ENCODE measurements at regions not wholly inside any gene's neighbourhood (a gene's known extent, or its start where the extent isn't known, plus 50 kb on each side); places are given as distances from the start of the nearest gene placed in this dataset.

DNA sequence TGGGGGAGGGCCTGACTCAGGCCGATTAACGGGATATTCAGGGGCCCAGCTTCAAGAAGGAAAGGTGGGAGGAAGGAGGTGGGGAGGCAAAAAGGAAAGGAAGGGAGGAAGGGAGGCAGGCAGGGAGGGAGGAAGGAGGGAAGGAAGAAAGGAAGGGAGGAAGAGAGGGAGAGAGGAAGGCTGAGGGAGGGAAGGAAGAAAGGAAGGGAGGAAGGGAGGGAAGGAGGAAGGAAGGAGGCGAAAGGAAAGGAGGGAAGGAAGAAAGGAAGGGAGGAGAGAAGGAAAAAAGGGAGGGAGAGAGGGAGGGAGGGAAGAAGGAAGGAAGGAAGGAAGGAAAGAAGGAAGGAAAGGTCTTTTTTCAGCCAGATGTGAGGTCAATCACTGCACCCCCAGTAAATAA is 85.3 kb downstream of the C1QL2 start:
- TF ChIP-seq, protein P1, sequence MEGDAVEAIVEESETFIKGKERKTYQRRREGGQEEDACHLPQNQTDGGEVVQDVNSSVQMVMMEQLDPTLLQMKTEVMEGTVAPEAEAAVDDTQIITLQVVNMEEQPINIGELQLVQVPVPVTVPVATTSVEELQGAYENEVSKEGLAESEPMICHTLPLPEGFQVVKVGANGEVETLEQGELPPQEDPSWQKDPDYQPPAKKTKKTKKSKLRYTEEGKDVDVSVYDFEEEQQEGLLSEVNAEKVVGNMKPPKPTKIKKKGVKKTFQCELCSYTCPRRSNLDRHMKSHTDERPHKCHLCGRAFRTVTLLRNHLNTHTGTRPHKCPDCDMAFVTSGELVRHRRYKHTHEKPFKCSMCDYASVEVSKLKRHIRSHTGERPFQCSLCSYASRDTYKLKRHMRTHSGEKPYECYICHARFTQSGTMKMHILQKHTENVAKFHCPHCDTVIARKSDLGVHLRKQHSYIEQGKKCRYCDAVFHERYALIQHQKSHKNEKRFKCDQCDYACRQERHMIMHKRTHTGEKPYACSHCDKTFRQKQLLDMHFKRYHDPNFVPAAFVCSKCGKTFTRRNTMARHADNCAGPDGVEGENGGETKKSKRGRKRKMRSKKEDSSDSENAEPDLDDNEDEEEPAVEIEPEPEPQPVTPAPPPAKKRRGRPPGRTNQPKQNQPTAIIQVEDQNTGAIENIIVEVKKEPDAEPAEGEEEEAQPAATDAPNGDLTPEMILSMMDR (IDR thresholded peaks at IDR 0.05; ENCODE audit: insufficient read depth, low read depth, low read length) = no peak
- TF ChIP-seq EZH2 (IDR thresholded peaks at IDR 0.05; ENCODE audit: insufficient read depth, low read length) = no peak

Data from astrocyte (in vitro differentiated cells and primary cell).